ENCODE measurements at regions not wholly inside any gene's neighbourhood (a gene's known extent, or its start where the extent isn't known, plus 50 kb on each side); places are given as distances from the start of the nearest gene placed in this dataset.
"Not testable (repeated sequence)": the region's sequence is repeated elsewhere in the genome, so short reads cannot be mapped to it uniquely, and the experiment has no call there.

DNA sequence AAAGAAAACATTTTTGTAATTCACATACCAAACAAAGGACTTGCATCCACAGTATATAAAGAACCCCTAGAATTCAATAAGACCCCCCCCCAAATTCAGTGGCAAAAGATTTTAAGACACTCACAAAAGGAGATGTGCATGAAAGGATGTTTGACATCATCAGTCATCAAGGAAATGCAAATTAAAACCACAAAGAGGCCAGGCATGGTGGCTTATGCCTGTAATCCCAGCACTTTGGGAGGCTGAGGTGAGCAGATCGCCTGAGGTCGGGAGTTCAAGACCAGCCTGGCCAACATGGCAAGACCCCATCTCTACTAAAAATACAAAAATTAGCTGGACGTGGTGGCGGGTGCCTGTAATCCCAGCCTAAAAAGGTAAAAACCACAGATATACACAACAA, 61.3 kb downstream of the AIPL1 start:
- not testable (repeated sequence) for H3K4me2 ChIP-seq (ENCODE audit: low read length); H3K9ac ChIP-seq (ENCODE audit: low read depth, low read length); H3K4me3 ChIP-seq (ENCODE audit: low read length); H3K9me3 ChIP-seq (replicated peaks; ENCODE audit: low read length); H3K36me3 ChIP-seq (ENCODE audit: insufficient read depth, low read length); H3K4me1 ChIP-seq (ENCODE audit: control insufficient read depth, insufficient read depth, low read length)
- peaks cover 16% of the 10 kb centered on the region for H3K27me3 ChIP-seq (ENCODE audit: control insufficient read depth, insufficient read depth, low read length)

DNA sequence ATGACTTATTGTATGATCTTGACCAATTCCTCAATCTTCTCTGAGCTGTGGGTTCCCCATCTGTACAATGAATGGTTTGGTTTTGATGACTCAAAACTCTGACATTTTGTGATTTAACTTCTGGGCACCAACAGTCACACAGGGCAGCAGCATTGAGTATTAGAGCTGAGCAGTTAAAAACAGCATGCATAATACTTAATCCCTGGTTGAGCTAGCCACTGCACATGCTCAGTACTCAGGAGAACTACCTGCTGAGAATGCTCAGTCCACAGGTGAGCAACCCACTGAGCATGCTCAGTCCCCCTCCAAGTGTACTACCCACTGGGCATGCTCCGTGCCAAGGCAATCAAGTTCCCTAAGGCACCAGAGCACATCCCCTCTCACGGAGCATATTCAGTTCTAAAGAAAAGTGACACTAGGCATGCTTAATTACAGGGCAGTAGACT, 68.7 kb downstream of the AIPL1 start:
- Histone ChIP-seq H3K27me3 (ENCODE audit: control insufficient read depth, insufficient read depth, low read length) (peaks cover 18% of the 10 kb centered on the region), H3K9ac (ENCODE audit: low read depth, low read length) (no peak overlapping the region), H3K36me3 (ENCODE audit: insufficient read depth, low read length) (no peaks in the 10 kb centered on the region), H3K9me3 (replicated peaks; ENCODE audit: low read length) (no peaks in the 10 kb centered on the region), H3K4me2 (ENCODE audit: low read length) (no peak overlapping the region), H3K4me3 (ENCODE audit: low read length) (no peak overlapping the region), H3K4me1 (ENCODE audit: control insufficient read depth, insufficient read depth, low read length) (no peaks in the 10 kb centered on the region)

DNA sequence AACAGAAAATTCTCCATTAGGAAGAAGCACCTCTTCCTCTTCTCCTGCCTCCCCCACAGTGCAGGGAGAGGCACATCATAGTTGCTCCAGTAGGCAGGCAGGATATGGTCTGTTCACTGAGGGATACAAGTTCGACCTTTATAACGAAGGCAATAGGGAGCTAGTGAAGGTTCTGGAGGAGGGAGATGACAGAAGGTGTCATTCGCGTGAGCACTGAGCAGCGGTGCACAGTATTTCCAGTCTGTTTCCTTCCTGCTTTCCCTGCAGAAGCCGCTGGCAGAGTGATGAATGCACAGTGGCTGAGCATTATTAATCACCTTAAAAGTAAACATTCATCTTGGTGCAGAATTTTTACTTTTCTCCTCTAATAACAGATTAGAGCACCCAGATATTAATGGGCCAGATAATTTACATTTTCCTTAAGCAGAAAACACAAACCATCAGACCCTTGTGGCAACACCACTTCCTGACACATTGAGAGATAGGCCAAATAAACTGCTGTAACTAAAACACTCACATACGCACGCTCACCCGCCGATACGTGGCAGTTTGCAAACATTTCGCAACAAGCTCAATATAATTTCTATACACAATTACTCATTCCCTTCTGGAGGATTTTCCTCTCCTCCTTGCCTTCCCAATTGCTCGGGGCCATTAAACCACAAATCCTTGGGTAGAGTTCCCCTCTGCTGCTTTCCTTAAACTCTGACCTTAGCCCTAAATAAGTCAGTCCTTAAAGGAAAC, 69.5 kb downstream of the AIPL1 start:
- H3K27me3 ChIP-seq (ENCODE audit: control insufficient read depth, insufficient read depth, low read length), result peaks cover 23% of the 10 kb centered on the region
- no peak overlapping the region for H3K9ac ChIP-seq (ENCODE audit: low read depth, low read length)
- H3K9me3 ChIP-seq (replicated peaks; ENCODE audit: low read length), result no peaks in the 10 kb centered on the region
- no peaks in the 10 kb centered on the region for H3K36me3 ChIP-seq (ENCODE audit: insufficient read depth, low read length)
- no peak overlapping the region for H3K4me3 ChIP-seq (ENCODE audit: low read length)
- H3K4me2 ChIP-seq (ENCODE audit: low read length), result no peak overlapping the region
- no peaks in the 10 kb centered on the region for H3K4me1 ChIP-seq (ENCODE audit: control insufficient read depth, insufficient read depth, low read length)

- no peak overlapping the region for H3K4me3 ChIP-seq (ENCODE audit: low read length)
- H3K4me2 ChIP-seq (ENCODE audit: low read length), result no peak overlapping the region
- H3K36me3 ChIP-seq (ENCODE audit: insufficient read depth, low read length), result no peaks in the 10 kb centered on the region
- H3K9me3 ChIP-seq (replicated peaks; ENCODE audit: low read length), result no peaks in the 10 kb centered on the region
- peaks cover 16% of the 10 kb centered on the region for H3K27me3 ChIP-seq (ENCODE audit: control insufficient read depth, insufficient read depth, low read length)
- no peak overlapping the region for H3K9ac ChIP-seq (ENCODE audit: low read depth, low read length)
- H3K4me1 ChIP-seq (ENCODE audit: control insufficient read depth, insufficient read depth, low read length), result no peaks in the 10 kb centered on the region
Measured at GRCh38 chr17:6361733-6362132, 73.2 kb downstream of the AIPL1 start.

DNA sequence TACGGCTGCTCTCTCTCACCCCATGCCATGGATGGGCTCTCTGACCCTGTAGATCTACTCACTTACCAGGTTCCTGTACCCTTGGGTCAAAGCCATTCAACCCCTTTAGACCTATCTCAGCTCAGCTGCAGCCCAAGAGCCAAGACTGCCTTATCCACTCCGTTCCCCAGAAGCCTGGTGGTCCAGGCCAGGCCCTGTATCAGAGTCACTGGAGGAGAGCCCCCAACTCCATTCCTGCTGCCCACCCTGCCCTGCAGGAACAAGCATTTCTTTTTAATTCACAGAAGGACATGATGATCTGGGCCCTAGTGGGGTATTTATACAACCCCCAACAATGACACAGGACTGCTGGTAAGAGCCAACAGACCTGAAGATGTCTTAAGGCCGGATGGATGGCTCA, 76.8 kb downstream of the AIPL1 start:
- Histone ChIP-seq H3K4me2 (ENCODE audit: low read length) (no peak overlapping the region), H3K4me1 (ENCODE audit: control insufficient read depth, insufficient read depth, low read length) (no peaks in the 10 kb centered on the region), H3K27me3 (ENCODE audit: control insufficient read depth, insufficient read depth, low read length) (peaks cover 9% of the 10 kb centered on the region)

GRCh38 chr17:6356562-6356961, 78.4 kb downstream of the AIPL1 start:
- no peak overlapping the region for H3K9ac ChIP-seq (ENCODE audit: low read depth, low read length)
- no peak overlapping the region for H3K4me3 ChIP-seq (ENCODE audit: low read length)
- no peaks in the 10 kb centered on the region for H3K4me1 ChIP-seq (ENCODE audit: control insufficient read depth, insufficient read depth, low read length)
- H3K9me3 ChIP-seq (replicated peaks; ENCODE audit: low read length), result no peaks in the 10 kb centered on the region
- H3K4me2 ChIP-seq (ENCODE audit: low read length), result no peak overlapping the region
- no peaks in the 10 kb centered on the region for H3K36me3 ChIP-seq (ENCODE audit: insufficient read depth, low read length)
- H3K27me3 ChIP-seq (ENCODE audit: control insufficient read depth, insufficient read depth, low read length), result peaks cover 9% of the 10 kb centered on the region

More for the DNA sequence above, 76.8 kb downstream of the AIPL1 start:
- no peaks in the 10 kb centered on the region for H3K9me3 ChIP-seq (replicated peaks; ENCODE audit: low read length)
- no peak overlapping the region for H3K9ac ChIP-seq (ENCODE audit: low read depth, low read length)
- H3K36me3 ChIP-seq (ENCODE audit: insufficient read depth, low read length), result no peaks in the 10 kb centered on the region
- H3K4me3 ChIP-seq (ENCODE audit: low read length), result no peak overlapping the region

GRCh38 chr17:6355196-6355595, 79.7 kb downstream of the AIPL1 start:
- Histone ChIP-seq H3K4me1 (ENCODE audit: control insufficient read depth, insufficient read depth, low read length) (no peaks in the 10 kb centered on the region), H3K4me3 (ENCODE audit: low read length) (no peak overlapping the region), H3K9ac (ENCODE audit: low read depth, low read length) (no peak overlapping the region), H3K4me2 (ENCODE audit: low read length) (no peak overlapping the region), H3K36me3 (ENCODE audit: insufficient read depth, low read length) (no peaks in the 10 kb centered on the region), H3K9me3 (replicated peaks; ENCODE audit: low read length) (no peaks in the 10 kb centered on the region), H3K27me3 (ENCODE audit: control insufficient read depth, insufficient read depth, low read length) (peaks cover 4% of the 10 kb centered on the region)

- no peaks in the 10 kb centered on the region for H3K4me1 ChIP-seq (ENCODE audit: control insufficient read depth, insufficient read depth, low read length)
- no peaks in the 10 kb centered on the region for H3K9me3 ChIP-seq (replicated peaks; ENCODE audit: low read length)
- peaks cover 13% of the 10 kb centered on the region for H3K27me3 ChIP-seq (ENCODE audit: control insufficient read depth, insufficient read depth, low read length)
- no peak overlapping the region for H3K9ac ChIP-seq (ENCODE audit: low read depth, low read length)
- H3K4me3 ChIP-seq (ENCODE audit: low read length), result no peak overlapping the region
- H3K4me2 ChIP-seq (ENCODE audit: low read length), result no peak overlapping the region
- H3K36me3 ChIP-seq (ENCODE audit: insufficient read depth, low read length), result no peaks in the 10 kb centered on the region
Measured at GRCh38 chr17:6352801-6353560, 81.9 kb downstream of the AIPL1 start.

- Histone ChIP-seq H3K9me3 (replicated peaks; ENCODE audit: low read length) (no peaks in the 10 kb centered on the region), H3K4me1 (ENCODE audit: control insufficient read depth, insufficient read depth, low read length) (no peaks in the 10 kb centered on the region), H3K4me3 (ENCODE audit: low read length) (no peak overlapping the region), H3K36me3 (ENCODE audit: insufficient read depth, low read length) (no peaks in the 10 kb centered on the region), H3K4me2 (ENCODE audit: low read length) (no peak overlapping the region), H3K9ac (ENCODE audit: low read depth, low read length) (no peak overlapping the region), H3K27me3 (ENCODE audit: control insufficient read depth, insufficient read depth, low read length) (peaks cover 17% of the 10 kb centered on the region)
Measured at GRCh38 chr17:6352016-6352415, 82.9 kb downstream of the AIPL1 start.

DNA sequence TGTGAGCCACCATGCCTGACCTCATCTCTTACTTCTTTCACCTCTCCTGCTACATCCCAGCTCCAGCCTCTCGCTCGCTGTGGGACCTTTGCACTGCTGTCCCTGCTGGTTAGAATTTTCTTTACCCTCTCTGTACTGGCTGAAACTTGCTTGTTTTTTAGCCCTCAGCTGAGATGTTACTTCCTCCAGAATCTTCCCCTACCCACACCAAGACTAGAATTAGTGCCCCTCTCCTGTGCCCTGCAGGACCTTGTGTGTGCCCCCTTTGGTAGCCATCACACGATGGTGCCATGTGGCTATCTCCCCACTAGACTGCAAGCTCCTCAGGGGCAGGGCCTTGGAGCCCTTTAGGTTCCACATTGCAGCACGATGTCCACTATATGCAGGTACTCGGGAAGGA, 84.1 kb downstream of the AIPL1 start:
- no peaks in the 10 kb centered on the region for H3K36me3 ChIP-seq (ENCODE audit: insufficient read depth, low read length)
- no peak overlapping the region for H3K4me3 ChIP-seq (ENCODE audit: low read length)
- no peaks in the 10 kb centered on the region for H3K4me1 ChIP-seq (ENCODE audit: control insufficient read depth, insufficient read depth, low read length)
- no peaks in the 10 kb centered on the region for H3K9me3 ChIP-seq (replicated peaks; ENCODE audit: low read length)
- peaks cover 21% of the 10 kb centered on the region for H3K27me3 ChIP-seq (ENCODE audit: control insufficient read depth, insufficient read depth, low read length)
- H3K9ac ChIP-seq (ENCODE audit: low read depth, low read length), result no peak overlapping the region
- H3K4me2 ChIP-seq (ENCODE audit: low read length), result no peak overlapping the region

GRCh38 chr17:6348891-6349290, 86.0 kb downstream of the AIPL1 start:
- Histone ChIP-seq H3K36me3 (ENCODE audit: insufficient read depth, low read length) (no peaks in the 10 kb centered on the region), H3K27me3 (ENCODE audit: control insufficient read depth, insufficient read depth, low read length) (peaks cover 22% of the 10 kb centered on the region), H3K9me3 (replicated peaks; ENCODE audit: low read length) (no peaks in the 10 kb centered on the region), H3K4me1 (ENCODE audit: control insufficient read depth, insufficient read depth, low read length) (no peaks in the 10 kb centered on the region), H3K4me3 (ENCODE audit: low read length) (no peak overlapping the region), H3K4me2 (ENCODE audit: low read length) (no peak overlapping the region), H3K9ac (ENCODE audit: low read depth, low read length) (no peak overlapping the region)

DNA sequence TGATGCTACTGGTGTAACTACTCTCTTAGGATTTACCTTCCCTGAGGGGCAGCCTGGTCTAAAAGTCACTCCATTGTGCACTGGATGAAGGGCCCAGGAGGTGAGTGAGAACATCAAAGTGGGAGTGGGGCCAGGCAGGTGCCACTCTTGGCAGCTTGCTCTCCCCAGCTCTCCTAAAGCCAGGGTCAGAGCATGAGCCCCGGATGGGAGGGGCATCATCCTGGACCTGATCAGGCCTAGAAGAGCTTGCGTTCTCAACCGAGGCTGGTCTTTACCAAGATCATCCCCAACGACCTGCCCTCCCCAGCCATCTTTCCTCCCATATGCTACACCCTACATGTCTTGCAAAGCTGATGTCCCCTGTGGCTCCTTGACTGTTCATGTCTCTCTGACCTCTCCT, 87.1 kb downstream of the AIPL1 start:
- Histone ChIP-seq H3K9me3 (replicated peaks; ENCODE audit: low read length) (no peaks in the 10 kb centered on the region), H3K9ac (ENCODE audit: low read depth, low read length) (no peak overlapping the region), H3K36me3 (ENCODE audit: insufficient read depth, low read length) (no peaks in the 10 kb centered on the region), H3K4me2 (ENCODE audit: low read length) (no peak overlapping the region), H3K4me1 (ENCODE audit: control insufficient read depth, insufficient read depth, low read length) (no peaks in the 10 kb centered on the region), H3K27me3 (ENCODE audit: control insufficient read depth, insufficient read depth, low read length) (peaks cover 22% of the 10 kb centered on the region), H3K4me3 (ENCODE audit: low read length) (no peak overlapping the region)

Data from skeletal muscle satellite cell (primary cell).